NCI-H82 treated with DMSO at 0.1 percent for 48 hours (cell line): ENCODE measurements at regions not wholly inside any gene's neighbourhood (a gene's known extent, or its start where the extent isn't known, plus 50 kb on each side); places are given as distances from the start of the nearest gene placed in this dataset.

Source experiments
- DNase-seq: peaks from one replicate; lab custom pipeline; 2025; ENCODE audit not compliant: unreplicated experiment; lab: John Stamatoyannopoulos, UW

DNA sequence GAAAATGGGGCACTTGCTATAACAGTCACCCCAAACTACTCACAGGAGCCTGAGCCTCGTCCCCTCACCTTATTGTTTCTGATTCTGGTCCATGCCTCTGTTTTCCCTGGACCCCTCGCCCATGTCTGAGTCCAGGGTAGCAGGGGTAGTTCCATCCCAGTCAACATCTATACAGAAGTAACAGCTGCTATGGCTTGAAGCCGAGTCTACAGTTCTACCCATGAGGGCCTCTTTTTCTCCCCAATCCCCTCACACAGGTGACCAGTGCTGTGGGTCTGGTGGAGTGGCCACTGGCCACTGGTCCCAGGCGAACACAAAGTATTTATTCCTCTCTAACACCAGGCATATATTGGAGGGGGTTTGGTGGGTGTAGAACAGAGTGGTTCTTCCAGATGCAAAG lies 116.4 kb downstream of the ZNF280B start:
- no peak for DNase-seq

GRCh38 chr22:22394591-22394990 lies 114.0 kb downstream of the ZNF280B start:
- no peak for DNase-seq

DNA sequence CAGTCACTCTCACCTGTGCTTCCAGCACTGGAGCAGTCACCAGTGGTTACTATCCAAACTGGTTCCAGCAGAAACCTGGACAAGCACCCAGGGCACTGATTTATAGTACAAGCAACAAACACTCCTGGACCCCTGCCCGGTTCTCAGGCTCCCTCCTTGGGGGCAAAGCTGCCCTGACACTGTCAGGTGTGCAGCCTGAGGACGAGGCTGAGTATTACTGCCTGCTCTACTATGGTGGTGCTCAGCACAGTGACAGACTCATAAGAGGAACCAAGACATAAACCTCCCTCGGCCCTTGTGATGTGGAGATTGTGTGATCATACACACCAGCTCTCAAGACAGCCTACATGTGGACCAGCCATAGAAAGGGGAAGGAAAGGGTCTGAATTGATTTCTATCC lies 113.3 kb downstream of the ZNF280B start:
- DNase-seq = no peak

DNA sequence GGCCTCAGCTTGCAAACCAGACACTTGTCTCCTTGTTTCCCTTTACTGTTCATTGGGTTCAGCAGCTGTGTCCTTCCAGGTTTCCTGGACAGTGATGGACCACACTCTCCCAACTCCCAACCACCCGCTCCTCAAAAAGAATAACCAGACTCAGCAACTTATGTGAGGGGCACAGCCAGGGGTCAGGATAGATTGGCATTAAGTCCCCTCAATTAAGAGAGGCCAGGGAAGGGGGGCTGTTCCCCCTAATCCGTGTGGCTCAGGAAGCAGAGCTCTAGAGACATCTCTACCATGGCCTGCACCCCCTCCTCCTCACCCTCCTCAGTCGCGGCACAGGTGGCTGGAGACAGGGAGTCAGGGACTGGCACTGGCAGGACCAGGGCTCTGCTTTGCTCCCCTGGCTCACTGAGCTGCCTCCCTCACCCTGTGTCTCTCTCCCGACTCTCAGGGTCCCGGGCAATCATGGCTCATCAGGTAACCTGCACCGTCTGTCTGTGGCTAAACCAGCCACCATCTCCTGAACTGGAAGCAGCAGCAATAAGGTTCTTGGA lies 111.7 kb downstream of the ZNF280B start:
- no peak for DNase-seq

- DNase-seq = no peak
These were observed 111.2 kb downstream of the ZNF280B start for GRCh38 chr22:22397292-22397870.

- no peak for DNase-seq
These were observed 110.5 kb downstream of the ZNF280B start for GRCh38 chr22:22397875-22398524.

DNA sequence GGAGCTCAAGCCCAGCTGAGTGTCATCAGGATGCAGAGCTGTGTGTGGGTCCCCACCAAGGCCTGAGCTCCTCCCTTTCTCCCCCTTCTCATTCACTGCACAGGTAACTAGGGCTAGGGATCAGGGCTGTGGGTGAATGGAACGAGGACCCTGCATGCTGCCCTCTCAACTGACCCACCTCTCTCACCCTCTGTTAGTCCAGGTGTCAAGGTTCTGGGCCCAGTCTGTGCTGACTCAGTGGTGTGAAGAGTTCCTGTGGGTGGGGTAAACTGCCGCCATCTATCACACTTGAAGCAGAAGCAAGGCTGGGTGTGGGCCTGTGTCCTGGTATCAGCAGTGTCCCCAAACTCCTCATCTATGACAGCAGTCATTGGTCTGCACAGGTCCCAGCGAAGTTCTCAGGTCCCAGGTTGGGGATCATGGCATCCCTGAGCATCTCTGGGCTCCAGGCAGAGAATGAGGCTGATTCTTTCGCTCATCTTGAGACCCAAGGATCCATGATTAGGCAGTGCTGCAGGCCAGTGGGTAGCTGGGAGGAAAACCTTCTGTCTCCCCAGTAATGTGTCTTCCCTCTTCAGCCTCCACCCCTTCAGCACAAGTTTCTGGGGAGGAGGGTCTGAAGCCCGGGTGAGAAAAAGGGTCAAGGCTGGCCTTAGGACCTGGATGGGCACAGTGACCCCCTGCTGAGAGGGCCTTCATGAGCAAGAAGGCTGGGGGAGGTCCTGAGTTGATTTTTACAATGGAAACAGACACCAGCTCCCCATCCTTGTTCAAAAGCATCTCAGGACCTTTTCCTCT lies 109.8 kb downstream of the ZNF280B start:
- no peak for DNase-seq

- no peak for DNase-seq
These were observed 108.4 kb downstream of the ZNF280B start for GRCh38 chr22:22400099-22400498.

- DNase-seq = no peak
These were observed 107.6 kb downstream of the ZNF280B start for GRCh38 chr22:22400964-22401363.

DNA sequence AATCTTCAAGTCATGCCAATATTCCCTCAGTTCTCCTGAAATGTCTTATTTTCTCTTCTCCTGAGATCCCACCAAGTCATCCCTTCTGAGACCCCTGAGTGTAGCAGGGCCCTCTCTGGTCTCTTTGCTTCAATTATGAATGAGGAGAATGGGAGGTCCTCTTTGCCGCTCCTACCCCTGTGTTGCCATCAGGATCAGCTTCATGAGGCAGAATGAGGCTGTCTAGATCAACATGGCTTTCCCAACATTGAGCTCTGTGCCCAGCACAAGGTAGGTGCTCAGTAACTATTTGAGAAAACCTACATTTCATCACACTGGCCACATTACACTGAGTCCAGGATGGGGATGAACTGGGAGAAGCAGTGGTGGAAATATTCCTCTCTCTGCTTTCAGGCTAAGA lies 107.2 kb downstream of the ZNF280B start:
- no peak for DNase-seq

DNA sequence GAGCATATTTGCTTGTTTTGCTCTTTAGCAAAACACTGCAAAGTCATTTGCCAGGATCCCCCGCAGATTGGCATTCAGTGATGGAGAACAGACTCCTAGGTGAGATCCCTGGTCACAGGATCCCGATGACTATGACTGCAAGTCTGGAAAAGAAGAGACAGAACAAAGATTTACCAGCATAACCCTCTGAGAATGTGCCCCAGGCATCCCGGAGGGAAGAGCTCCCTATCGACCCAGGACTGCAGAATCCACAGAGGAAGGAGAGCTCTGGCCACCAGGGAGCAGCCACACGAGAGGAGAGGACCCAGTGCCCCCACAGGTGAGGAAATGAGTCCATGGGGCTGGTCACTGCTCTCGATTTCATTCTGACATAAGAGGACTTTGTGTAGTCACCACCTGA lies 105.2 kb downstream of the ZNF280B start:
- no peak for DNase-seq

GRCh38 chr22:22403771-22404170 lies 104.8 kb downstream of the ZNF280B start:
- no peak for DNase-seq

- DNase-seq = no peak
These were observed 103.8 kb downstream of the ZNF280B start for GRCh38 chr22:22404598-22405284.

GRCh38 chr22:22406445-22407027 lies 102.0 kb downstream of the ZNF280B start:
- no peak for DNase-seq

- no peak for DNase-seq
These were observed 101.5 kb downstream of the ZNF280B start for GRCh38 chr22:22407061-22407460.

DNA sequence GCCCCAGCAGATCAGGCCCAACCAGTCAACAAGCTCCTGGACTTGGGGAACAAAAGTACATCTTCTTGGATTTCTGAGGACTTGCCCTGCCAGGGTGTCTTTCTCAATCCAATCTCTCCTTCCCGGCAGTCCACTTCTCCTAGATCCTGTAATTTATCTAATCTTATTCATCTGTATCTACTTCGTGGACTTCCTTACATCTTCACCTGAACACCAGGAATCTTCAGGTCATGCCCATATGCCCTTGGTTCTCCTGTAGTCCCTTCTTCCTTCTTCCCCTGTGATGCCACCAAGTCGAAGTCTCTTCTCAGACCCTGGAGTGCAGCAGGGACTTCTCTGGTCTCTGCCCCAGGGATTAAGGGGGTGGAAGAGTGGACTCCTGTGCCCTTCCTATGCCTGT lies 100.3 kb downstream of the ZNF280B start:
- DNase-seq = no peak

DNA sequence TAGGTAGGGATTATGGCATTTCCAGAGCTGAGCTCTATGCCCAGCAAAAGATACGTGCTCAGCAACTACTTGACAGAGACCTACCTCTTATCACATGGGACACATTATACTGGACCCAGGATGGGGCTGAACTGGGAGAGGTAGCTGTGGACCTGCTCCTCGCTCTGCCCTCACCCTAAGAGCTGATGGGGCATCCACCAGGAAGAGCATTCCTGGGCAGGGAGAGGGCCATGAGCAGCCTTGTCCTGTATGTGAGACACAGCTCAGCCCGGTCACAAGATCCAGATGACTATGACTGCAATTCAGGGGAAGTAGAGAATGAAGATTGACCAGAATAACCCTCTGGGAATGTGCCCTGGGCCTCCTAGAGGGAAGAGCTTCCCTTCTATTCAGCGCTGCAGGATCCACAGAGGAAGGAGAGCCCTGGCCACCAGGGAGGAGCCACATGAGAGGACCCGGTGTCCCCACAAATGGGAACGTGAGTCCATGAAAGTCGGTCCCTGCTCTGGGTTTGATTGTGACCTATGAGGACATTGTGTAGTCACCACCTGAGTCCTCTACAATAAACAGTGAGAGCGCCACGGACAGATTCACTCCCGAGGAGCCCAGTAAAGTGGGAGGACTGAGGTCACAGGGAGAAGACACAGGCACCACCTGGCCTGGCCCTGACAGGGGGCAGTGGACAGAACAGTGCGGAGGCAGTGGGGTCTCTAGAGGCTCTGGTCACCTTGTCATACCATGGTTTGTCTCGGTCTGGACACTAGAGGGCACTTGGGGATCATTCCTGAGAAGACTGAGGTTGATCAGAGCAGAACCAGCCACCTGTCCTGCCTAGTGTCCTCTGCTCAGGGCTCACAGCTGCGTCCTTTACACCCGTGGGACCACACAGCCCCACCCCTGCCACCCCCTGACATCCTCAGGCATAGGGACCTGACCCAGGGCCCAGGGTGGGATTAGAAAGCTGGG lies 99.5 kb downstream of the ZNF280B start:
- DNase-seq = peak; percentile 63

- DNase-seq = peak; percentile 9
These were observed 98.4 kb downstream of the ZNF280B start for GRCh38 chr22:22410121-22410520.

DNA sequence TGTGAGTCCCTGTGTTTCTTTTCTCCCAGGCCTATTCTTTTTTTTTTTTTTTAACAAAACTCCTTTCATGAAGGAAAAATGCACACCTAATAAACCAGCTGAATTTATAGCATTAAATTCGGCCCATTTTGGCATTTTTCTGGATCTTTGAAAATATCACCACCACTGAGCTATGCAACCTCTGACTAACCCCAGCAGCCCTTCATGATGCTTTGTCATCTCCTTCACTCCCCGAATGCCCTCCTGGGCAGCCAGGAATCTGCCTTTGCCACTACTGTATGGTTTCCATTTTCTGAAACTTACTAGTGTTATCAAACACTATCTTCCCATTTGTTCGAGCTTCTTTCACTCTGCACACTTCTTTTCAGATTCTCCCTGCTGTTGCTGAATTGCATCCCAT lies 97.9 kb downstream of the ZNF280B start:
- no peak for DNase-seq

DNA sequence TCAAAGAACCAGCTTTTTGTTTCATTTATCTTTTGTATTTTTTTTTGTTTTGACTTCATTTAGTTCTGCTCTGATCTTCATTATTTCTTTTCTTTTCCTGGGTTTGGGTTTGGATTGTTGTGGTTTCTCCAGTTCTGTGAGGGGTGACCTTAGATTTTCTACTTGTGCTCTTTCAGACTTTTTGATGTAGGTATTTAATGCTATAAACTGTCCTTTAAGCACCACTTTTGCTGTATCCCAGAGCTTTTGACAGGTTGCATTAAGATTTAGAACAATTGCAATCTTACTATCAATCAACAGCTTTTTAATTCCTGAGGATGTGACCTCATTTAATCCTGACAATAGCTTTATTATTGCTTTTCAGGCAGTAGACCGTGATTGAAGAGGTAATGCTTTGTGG lies 94.3 kb downstream of the ZNF280B start:
- DNase-seq = no peak
